ENCODE measurements at regions not wholly inside any gene's neighbourhood (a gene's known extent, or its start where the extent isn't known, plus 50 kb on each side); places are given as distances from the start of the nearest gene placed in this dataset.

- TF ChIP-seq MAX (IDR thresholded peaks at IDR 0.05; ENCODE audit: low read depth, low read length) (no peak), CTCF (IDR thresholded peaks at IDR 0.05; ENCODE audit: low read depth, low read length) (no peak), MYC (IDR thresholded peaks at IDR 0.05; ENCODE audit: low read depth, low read length) (no peak), POLR2A (IDR thresholded peaks at IDR 0.05; ENCODE audit: extremely low read depth, insufficient read length) (no peak)
These were observed 1090.8 kb downstream of the BCL11B start for GRCh38 chr14:98181241-98181640.

Measured in NB4 (cell line).